Ectodermal cell (in vitro differentiated cells): ENCODE measurements at regions not wholly inside any gene's neighbourhood (a gene's known extent, or its start where the extent isn't known, plus 50 kb on each side); places are given as distances from the start of the nearest gene placed in this dataset.
"Not testable (repeated sequence)": the region's sequence is repeated elsewhere in the genome, so short reads cannot be mapped to it uniquely, and the experiment has no call there.

Experiments used
- H3K27ac ChIP-seq: 2 replicates; pipeline ENCODE4 v1.7.0; 2013; ENCODE audit warnings: mild to moderate bottlenecking, low read depth, low read length; ENCODE audit not compliant: insufficient read depth, poor library complexity, severe bottlenecking
- H3K27me3 ChIP-seq: 2 replicates; pipeline ENCODE4 v1.7.0; 2013; ENCODE audit warnings: mild to moderate bottlenecking, low read length; ENCODE audit not compliant: insufficient read depth, control insufficient read depth, poor library complexity, severe bottlenecking
- H3K36me3 ChIP-seq: one replicate; pipeline ENCODE4 v1.7.0; 2013; ENCODE audit warnings: low read length; ENCODE audit not compliant: control insufficient read depth, insufficient read depth
- H3K4me1 ChIP-seq: one replicate; pipeline ENCODE4 v1.7.0; 2013; ENCODE audit warnings: low read length; ENCODE audit not compliant: control insufficient read depth, insufficient read depth
- H3K4me3 ChIP-seq: 2 replicates; pipeline ENCODE4 v1.7.0; 2013; ENCODE audit warnings: low read depth, low read length, control low read depth; ENCODE audit not compliant: insufficient read depth
- H3K9me3 ChIP-seq: 2 replicates; pipeline ENCODE4 v1.7.0; 2013; ENCODE audit warnings: mild to moderate bottlenecking, low read length, moderate library complexity; ENCODE audit not compliant: control insufficient read depth
- WGBS, 2 experiments: methylation state at CpG; one replicate each; pipeline ENCODE4 v1.1.7; 2013; ENCODE audit warnings: missing lambda C conversion rate in 2 of 2; 5-methylcytosine and 5-hydroxymethylcytosine counted together

GRCh38 chr19:28312269-28312668 lies 900.7 kb downstream of the UQCRFS1 start:
- Histone ChIP-seq H3K36me3 (no peaks in the 10 kb centered on the region), H3K4me3 (no peak overlapping the region), H3K4me1 (peaks cover 8% of the 10 kb centered on the region), H3K27me3 (no peaks in the 10 kb centered on the region), H3K27ac (no peak overlapping the region), H3K9me3 (no peaks in the 10 kb centered on the region)
- WGBS, 2 experiments, result 96 to 97% methylated on average over 8 of the region's 8 CpGs

- H3K4me3 ChIP-seq, H3K4me1 ChIP-seq, H3K36me3 ChIP-seq, H3K9me3 ChIP-seq, H3K27ac ChIP-seq, H3K27me3 ChIP-seq: not testable (repeated sequence)
- WGBS, 2 experiments, result 75% methylated on average over 1 of the region's 2 CpGs; no CpG with 5 or more reads in 1 of the 2 experiments
These were observed 902.1 kb downstream of the UQCRFS1 start for GRCh38 chr19:28310829-28311228.

- H3K4me3 ChIP-seq, result no peak overlapping the region
- no peaks in the 10 kb centered on the region for H3K36me3 ChIP-seq
- no peak overlapping the region for H3K27ac ChIP-seq
- H3K27me3 ChIP-seq, result no peaks in the 10 kb centered on the region
- peaks cover 2% of the 10 kb centered on the region for H3K4me1 ChIP-seq
- 96% methylated on average over 5 of the region's 5 CpGs for WGBS, 2 experiments
- H3K9me3 ChIP-seq, result no peaks in the 10 kb centered on the region
These were observed 903.9 kb downstream of the UQCRFS1 start for GRCh38 chr19:28309070-28309469.

GRCh38 chr19:28307963-28308362 lies 905.0 kb downstream of the UQCRFS1 start:
- no peaks in the 10 kb centered on the region for H3K27me3 ChIP-seq
- H3K4me1 ChIP-seq, result no peaks in the 10 kb centered on the region
- no peaks in the 10 kb centered on the region for H3K9me3 ChIP-seq
- H3K36me3 ChIP-seq, result no peaks in the 10 kb centered on the region
- no peak overlapping the region for H3K4me3 ChIP-seq
- no peak overlapping the region for H3K27ac ChIP-seq
- whole genome bisulfite sequencing, 2 experiments, result 93 to 100% methylated on average over 1 of the region's 1 CpG

GRCh38 chr19:28307487-28307886 lies 905.5 kb downstream of the UQCRFS1 start:
- no peaks in the 10 kb centered on the region for H3K4me1 ChIP-seq
- H3K9me3 ChIP-seq, result no peaks in the 10 kb centered on the region
- 90 to 93% methylated on average over 2 of the region's 2 CpGs for WGBS, 2 experiments
- no peak overlapping the region for H3K4me3 ChIP-seq
- no peaks in the 10 kb centered on the region for H3K36me3 ChIP-seq
- H3K27ac ChIP-seq, result no peak overlapping the region
- no peaks in the 10 kb centered on the region for H3K27me3 ChIP-seq

GRCh38 chr19:28305513-28305912 lies 907.4 kb downstream of the UQCRFS1 start:
- H3K9me3 ChIP-seq, result no peaks in the 10 kb centered on the region
- no peak overlapping the region for H3K4me3 ChIP-seq
- H3K27me3 ChIP-seq, result no peaks in the 10 kb centered on the region
- H3K36me3 ChIP-seq, result no peaks in the 10 kb centered on the region
- no peaks in the 10 kb centered on the region for H3K4me1 ChIP-seq
- no peak overlapping the region for H3K27ac ChIP-seq
- WGBS, 2 experiments, result 90 to 92% methylated on average over 3 to 4 of the region's 4 CpGs

- H3K36me3 ChIP-seq, result no peaks in the 10 kb centered on the region
- no peak overlapping the region for H3K27ac ChIP-seq
- no peaks in the 10 kb centered on the region for H3K9me3 ChIP-seq
- 89 to 90% methylated on average over 7 of the region's 7 CpGs for WGBS, 2 experiments
- no peaks in the 10 kb centered on the region for H3K27me3 ChIP-seq
- H3K4me3 ChIP-seq, result no peak overlapping the region
- H3K4me1 ChIP-seq, result no peaks in the 10 kb centered on the region
These were observed 909.4 kb downstream of the UQCRFS1 start for GRCh38 chr19:28303502-28303901.

- no peaks in the 10 kb centered on the region for H3K4me1 ChIP-seq
- no peaks in the 10 kb centered on the region for H3K27me3 ChIP-seq
- WGBS, 2 experiments, result 93 to 96% methylated on average over 5 of the region's 5 CpGs
- H3K27ac ChIP-seq, result no peak overlapping the region
- no peak overlapping the region for H3K4me3 ChIP-seq
- no peaks in the 10 kb centered on the region for H3K36me3 ChIP-seq
- no peaks in the 10 kb centered on the region for H3K9me3 ChIP-seq
These were observed 911.0 kb downstream of the UQCRFS1 start for GRCh38 chr19:28301961-28302360.

GRCh38 chr19:28301463-28301862 lies 911.5 kb downstream of the UQCRFS1 start:
- Histone ChIP-seq H3K4me3 (no peak overlapping the region), H3K27me3 (no peaks in the 10 kb centered on the region), H3K9me3 (no peaks in the 10 kb centered on the region), H3K27ac (no peak overlapping the region), H3K4me1 (no peaks in the 10 kb centered on the region), H3K36me3 (no peaks in the 10 kb centered on the region)

- H3K27me3 ChIP-seq, result no peaks in the 10 kb centered on the region
- H3K27ac ChIP-seq, result no peak overlapping the region
- H3K9me3 ChIP-seq, result no peaks in the 10 kb centered on the region
- WGBS, 2 experiments, result 75% methylated on average over 7 of the region's 7 CpGs
- no peaks in the 10 kb centered on the region for H3K36me3 ChIP-seq
- no peak overlapping the region for H3K4me3 ChIP-seq
- no peaks in the 10 kb centered on the region for H3K4me1 ChIP-seq
These were observed 913.3 kb downstream of the UQCRFS1 start for GRCh38 chr19:28299649-28300048.

GRCh38 chr19:28297586-28298157 lies 915.3 kb downstream of the UQCRFS1 start:
- Histone ChIP-seq H3K9me3 (no peaks in the 10 kb centered on the region), H3K36me3 (no peaks in the 10 kb centered on the region), H3K4me1 (peaks cover 9% of the 10 kb centered on the region), H3K4me3 (no peak overlapping the region), H3K27ac (no peak overlapping the region), H3K27me3 (no peaks in the 10 kb centered on the region)
- 86 to 89% methylated on average over 11 of the region's 11 CpGs for WGBS, 2 experiments
